Ovary (tissue), 7 donors: ENCODE measurements at regions not wholly inside any gene's neighbourhood (a gene's known extent, or its start where the extent isn't known, plus 50 kb on each side); places are given as distances from the start of the nearest gene placed in this dataset.

ENCODE experiments used
- DNase-seq, 5 donors: peaks; one replicate each; pipeline ENCODE4 v3.0.0-alpha.2; 2019 to 2020
- H3K27ac ChIP-seq, 2 donors: fragments of 200-600 bp; one replicate each; pipeline versions ENCODE4 v1.5.1 to v1.8.0; 2019 to 2022
- H3K27me3 ChIP-seq: fragments of 200-600 bp; one replicate; pipeline ENCODE4 v1.8.0; 2022
- H3K36me3 ChIP-seq: fragments of 200-600 bp; sonication (generic); one replicate; pipeline ENCODE4 v1.5.1; 2019
- H3K4me1 ChIP-seq: one replicate; pipeline ENCODE4 v1.8.1; 2013; ENCODE audit warnings: mild to moderate bottlenecking, moderate library complexity; ENCODE audit not compliant: insufficient read depth
- H3K4me3 ChIP-seq: fragments of 200-600 bp; sonication (generic); one replicate; pipeline ENCODE4 v1.5.1; 2017
- H3K9me3 ChIP-seq, 2 donors: fragments of 200-600 bp in 1 of 2; sonication (generic) in 1 of 2; one replicate each; pipeline versions ENCODE4 v1.5.1 to v1.8.1; 2013 to 2019; ENCODE audit warnings: mild to moderate bottlenecking in 1 of 2, moderate library complexity in 1 of 2
- CTCF ChIP-seq, 3 donors: fragments of 450-650 bp in 2 of 3; fragments of 200-600 bp in 1 of 3; IDR thresholded peaks; one replicate each; pipeline versions ENCODE4 v1.5.1 to v1.8.0; 2016 to 2022; ENCODE audit warnings: antibody characterized with exemption in 3 of 3, mild to moderate bottlenecking in 1 of 3
- EP300 ChIP-seq: sonication (generic); formaldehyde crosslinking; IDR thresholded peaks from one replicate; pipeline ENCODE4 v1.6.1; 2017; ENCODE audit warnings: antibody characterized with exemption
- POLR2A ChIP-seq: fragments of 450-650 bp; IDR thresholded peaks from one replicate; pipeline ENCODE4 v1.6.1; 2017; ENCODE audit warnings: antibody characterized with exemption, mild to moderate bottlenecking, moderate library complexity
- WGBS, 3 donors: extraction: QIAGEN DNeasy Blood & Tissue Kit in 1 of 3; methylation state at CpG; one replicate each; pipeline versions ENCODE4 v1.1.5 to v1.1.7; 2013 to 2017; 5-methylcytosine and 5-hydroxymethylcytosine counted together
- intact Hi-C, 4 donors: fragments of 100-400 bp; cut with DNase I; formaldehyde crosslinking; loops; one replicate each; pipeline versions ENCODE4 v1.11.0 to v1.15.1; 2022 to 2023
- donor health status: DM: no; HTN: no; CAD: no; lungs with moderate emphysema.
- donor health status: DM: no; HTN: no; CAD: no.
- donor health status: Bipolar disorder and iron deficiency.
- donor health status: DM: no; HTN: no; CAD: no.
- donor health status: DM: yes; HTN: yes; CAD: no.

GRCh38 chr7:13352677-13353076 lies 636.8 kb downstream of the ETV1 start:
- Histone ChIP-seq H3K4me1 (no peaks in the 10 kb centered on the region), H3K27ac (no peak overlapping the region), H3K4me3 (no peak overlapping the region), H3K36me3 (no peaks in the 10 kb centered on the region), H3K27me3 (no peaks in the 10 kb centered on the region), H3K9me3 (no peaks in the 10 kb centered on the region)
- WGBS, 3 donors = 51 to 64% (median 61%) methylated on average over 1 of the region's 1 CpG
- no peak for DNase-seq
- intact Hi-C loops = no loop called here
- no peak for TF ChIP-seq EP300
- no peak for TF ChIP-seq CTCF (IDR thresholded peaks at IDR 0.05)
- TF ChIP-seq POLR2A = no peak

DNA sequence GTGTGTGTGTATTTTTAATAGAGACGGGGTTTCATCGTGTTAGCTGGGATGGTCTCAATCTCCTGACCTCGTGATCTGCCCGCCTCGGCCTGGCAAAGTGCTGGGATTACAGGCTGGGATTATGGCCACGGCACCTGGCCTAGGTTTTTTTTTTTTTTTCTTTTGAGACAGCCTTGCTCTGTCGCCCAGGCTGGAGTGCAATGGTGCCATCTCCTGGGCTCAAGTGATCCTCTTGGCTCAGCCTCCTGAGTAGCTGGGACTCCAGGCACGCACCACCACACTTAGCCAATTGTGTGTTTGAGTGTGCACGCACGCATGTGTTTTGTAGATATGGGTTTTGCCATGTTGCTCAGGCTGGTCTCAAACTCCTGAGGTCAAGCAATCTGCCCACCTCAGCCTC lies 629.8 kb downstream of the ETV1 start:
- H3K4me1 ChIP-seq = no peaks in the 10 kb centered on the region
- no peak overlapping the region for H3K4me3 ChIP-seq
- intact Hi-C loops = no loop called here
- no peaks in the 10 kb centered on the region for H3K9me3 ChIP-seq
- no peak overlapping the region for H3K27ac ChIP-seq
- WGBS, 3 donors = 75 to 94% (median 81%) methylated on average over 10 of the region's 10 CpGs
- no peak for TF ChIP-seq EP300
- TF ChIP-seq POLR2A = no peak
- TF ChIP-seq CTCF (IDR thresholded peaks at IDR 0.05) = no peak
- H3K36me3 ChIP-seq = no peaks in the 10 kb centered on the region
- DNase-seq = no peak
- H3K27me3 ChIP-seq = no peaks in the 10 kb centered on the region

DNA sequence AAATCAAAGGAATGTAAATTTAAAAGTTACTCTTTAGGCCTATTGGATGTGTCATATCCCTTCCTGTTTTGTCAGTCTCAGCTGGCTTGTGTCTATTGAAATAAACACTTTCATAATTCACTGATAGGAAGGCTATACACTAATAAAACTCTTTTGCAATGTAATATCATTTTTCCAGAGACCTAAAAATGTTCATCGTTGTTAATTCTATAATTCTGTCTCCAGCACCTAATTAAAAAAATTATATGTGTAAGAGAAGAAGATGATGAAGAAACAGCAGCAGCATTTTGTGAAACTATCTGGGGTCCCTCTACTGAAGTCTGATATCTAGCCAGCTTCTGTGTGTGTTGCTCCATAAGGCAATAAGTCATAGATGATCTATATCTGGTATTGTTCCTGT lies 602.7 kb downstream of the ETV1 start:
- WGBS, 3 donors = 8 to 64% (median 27%) methylated on average over 1 of the region's 1 CpG

GRCh38 chr7:13407911-13408310 lies 581.6 kb downstream of the ETV1 start:
- no peak for TF ChIP-seq CTCF (IDR thresholded peaks at IDR 0.05)
- no peak for TF ChIP-seq POLR2A
- TF ChIP-seq EP300 = no peak
- intact Hi-C loops = no loop called here
- Histone ChIP-seq H3K4me1 (no peaks in the 10 kb centered on the region), H3K27ac (no peak overlapping the region), H3K9me3 (no peaks in the 10 kb centered on the region), H3K27me3 (no peaks in the 10 kb centered on the region), H3K36me3 (no peaks in the 10 kb centered on the region), H3K4me3 (no peak overlapping the region)
- DNase-seq = no peak
- 78 to 94% (median 84%) methylated on average over 2 of the region's 2 CpGs for WGBS, 3 donors

More for the DNA sequence above, 602.7 kb downstream of the ETV1 start:
- H3K27me3 ChIP-seq = no peaks in the 10 kb centered on the region
- no peak overlapping the region for H3K27ac ChIP-seq
- H3K36me3 ChIP-seq = no peaks in the 10 kb centered on the region
- no peaks in the 10 kb centered on the region for H3K4me1 ChIP-seq
- DNase-seq = no peak
- intact Hi-C loops = no loop called here
- H3K9me3 ChIP-seq = no peaks in the 10 kb centered on the region
- no peak overlapping the region for H3K4me3 ChIP-seq
- no peak for TF ChIP-seq POLR2A
- TF ChIP-seq EP300 = no peak
- TF ChIP-seq CTCF (IDR thresholded peaks at IDR 0.05) = no peak

DNA sequence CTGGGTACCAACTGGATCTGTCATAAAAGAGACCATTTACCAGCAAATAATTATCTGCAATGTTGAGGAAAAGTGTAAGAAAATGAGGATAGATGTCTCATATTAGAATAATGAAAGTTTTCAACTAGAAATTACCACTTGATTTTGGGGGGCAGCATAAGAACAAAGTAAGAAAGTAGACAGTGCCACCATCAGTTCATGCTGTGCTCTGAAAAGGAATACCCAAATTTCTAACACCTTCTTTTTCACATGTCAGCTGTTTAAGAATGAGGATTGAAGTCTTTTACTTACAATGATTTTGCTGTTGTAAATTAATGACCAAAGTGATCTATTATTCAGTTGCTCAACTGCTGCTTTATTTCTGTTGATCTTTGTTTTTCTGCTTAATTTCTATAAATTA lies 578.3 kb downstream of the ETV1 start:
- TF ChIP-seq POLR2A = no peak
- TF ChIP-seq CTCF (IDR thresholded peaks at IDR 0.05) = no peak
- TF ChIP-seq EP300 = no peak
- H3K27ac ChIP-seq = no peak overlapping the region
- no peak overlapping the region for H3K4me3 ChIP-seq
- DNase-seq = no peak
- H3K36me3 ChIP-seq = no peaks in the 10 kb centered on the region
- H3K27me3 ChIP-seq = no peaks in the 10 kb centered on the region
- intact Hi-C loops = no loop called here
- no peaks in the 10 kb centered on the region for H3K4me1 ChIP-seq
- H3K9me3 ChIP-seq = no peaks in the 10 kb centered on the region
